ENCODE measurements at regions not wholly inside any gene's neighbourhood (a gene's known extent, or its start where the extent isn't known, plus 50 kb on each side); places are given as distances from the start of the nearest gene placed in this dataset.

- TF ChIP-seq, protein P1, sequence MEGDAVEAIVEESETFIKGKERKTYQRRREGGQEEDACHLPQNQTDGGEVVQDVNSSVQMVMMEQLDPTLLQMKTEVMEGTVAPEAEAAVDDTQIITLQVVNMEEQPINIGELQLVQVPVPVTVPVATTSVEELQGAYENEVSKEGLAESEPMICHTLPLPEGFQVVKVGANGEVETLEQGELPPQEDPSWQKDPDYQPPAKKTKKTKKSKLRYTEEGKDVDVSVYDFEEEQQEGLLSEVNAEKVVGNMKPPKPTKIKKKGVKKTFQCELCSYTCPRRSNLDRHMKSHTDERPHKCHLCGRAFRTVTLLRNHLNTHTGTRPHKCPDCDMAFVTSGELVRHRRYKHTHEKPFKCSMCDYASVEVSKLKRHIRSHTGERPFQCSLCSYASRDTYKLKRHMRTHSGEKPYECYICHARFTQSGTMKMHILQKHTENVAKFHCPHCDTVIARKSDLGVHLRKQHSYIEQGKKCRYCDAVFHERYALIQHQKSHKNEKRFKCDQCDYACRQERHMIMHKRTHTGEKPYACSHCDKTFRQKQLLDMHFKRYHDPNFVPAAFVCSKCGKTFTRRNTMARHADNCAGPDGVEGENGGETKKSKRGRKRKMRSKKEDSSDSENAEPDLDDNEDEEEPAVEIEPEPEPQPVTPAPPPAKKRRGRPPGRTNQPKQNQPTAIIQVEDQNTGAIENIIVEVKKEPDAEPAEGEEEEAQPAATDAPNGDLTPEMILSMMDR (IDR thresholded peaks at IDR 0.05; ENCODE audit: borderline replicate concordance, control extremely low read depth, extremely low read depth, insufficient read depth, missing control alignments), result no peak
- in situ Hi-C loops (cut with MboI; ENCODE audit: low sequenced_read_pairs, unreplicated experiment), result no loop called here
- no peak for DNase-seq (ENCODE audit: low spot score)
Observed at GRCh38 chr21:19261731-19262376, 858.3 kb upstream of the TMPRSS15 start.

DNA sequence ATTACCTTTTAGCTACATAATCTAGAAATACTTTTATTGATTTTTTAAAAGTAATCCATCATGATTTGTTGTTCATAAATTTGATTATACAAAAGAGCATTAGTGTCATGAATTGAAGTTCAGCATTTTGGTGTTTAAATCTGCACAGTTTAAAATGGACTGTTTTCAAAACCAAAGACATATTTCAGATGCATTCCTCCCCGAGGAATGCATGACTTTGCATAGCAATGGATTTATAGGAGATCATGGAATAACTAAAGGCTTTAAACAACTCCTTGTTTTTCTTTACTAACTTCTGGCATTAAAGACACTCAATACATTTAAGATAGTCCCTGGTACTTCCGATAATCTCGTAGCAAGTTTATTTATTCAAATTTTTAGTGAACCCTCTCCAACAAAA lies 863.1 kb upstream of the TMPRSS15 start:
- DNase-seq (ENCODE audit: low spot score), result no peak
- in situ Hi-C loops (cut with MboI; ENCODE audit: low sequenced_read_pairs, unreplicated experiment), result no loop called here
- TF ChIP-seq, protein P1 (IDR thresholded peaks at IDR 0.05; ENCODE audit: borderline replicate concordance, control extremely low read depth, extremely low read depth, insufficient read depth, missing control alignments), result no peak

DNA sequence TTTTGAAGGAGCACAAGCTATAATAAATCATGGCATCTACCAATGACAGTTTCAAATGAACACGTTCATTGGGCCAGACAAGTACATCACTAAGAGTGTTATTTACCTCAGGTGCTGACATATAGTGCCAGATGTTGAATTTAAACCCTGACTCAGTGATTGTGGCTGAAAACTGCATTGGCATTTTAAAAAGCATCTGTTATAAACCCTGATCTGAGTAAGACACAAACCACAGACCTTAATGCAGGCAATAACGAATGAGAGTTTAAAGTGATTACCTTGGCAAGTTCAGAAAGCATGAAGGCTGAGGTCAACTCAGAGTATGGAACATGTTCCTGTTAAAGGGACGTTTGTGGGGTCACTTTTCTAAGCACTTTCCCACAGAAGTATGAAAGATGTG lies 865.1 kb upstream of the TMPRSS15 start:
- DNase-seq (ENCODE audit: low spot score), result no peak
- TF ChIP-seq, protein P1 (IDR thresholded peaks at IDR 0.05; ENCODE audit: borderline replicate concordance, control extremely low read depth, extremely low read depth, insufficient read depth, missing control alignments), result no peak
- in situ Hi-C loops (cut with MboI; ENCODE audit: low sequenced_read_pairs, unreplicated experiment), result no loop called here

DNA sequence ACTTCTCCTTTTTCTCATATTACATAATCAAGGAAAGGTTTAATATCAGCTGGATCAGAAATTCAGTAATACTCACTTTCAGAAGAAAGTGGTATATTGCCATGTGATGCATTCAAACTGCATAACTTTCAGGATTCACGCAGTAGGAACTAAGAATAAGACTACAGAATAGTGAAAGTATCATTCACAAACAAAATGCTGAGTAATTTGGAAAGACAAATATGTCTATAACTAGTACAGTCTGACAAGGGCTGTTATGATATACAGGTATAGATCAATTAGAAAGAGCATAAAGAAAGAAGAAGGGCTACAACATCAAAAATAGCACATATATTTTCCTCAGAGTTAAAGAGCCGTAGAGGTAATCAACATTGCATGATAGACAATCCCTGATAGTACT lies 871.5 kb upstream of the TMPRSS15 start:
- in situ Hi-C loops (cut with MboI; ENCODE audit: low sequenced_read_pairs, unreplicated experiment), result no loop called here
- TF ChIP-seq, protein P1 (IDR thresholded peaks at IDR 0.05; ENCODE audit: borderline replicate concordance, control extremely low read depth, extremely low read depth, insufficient read depth, missing control alignments), result no peak
- DNase-seq (ENCODE audit: low spot score), result no peak

DNA sequence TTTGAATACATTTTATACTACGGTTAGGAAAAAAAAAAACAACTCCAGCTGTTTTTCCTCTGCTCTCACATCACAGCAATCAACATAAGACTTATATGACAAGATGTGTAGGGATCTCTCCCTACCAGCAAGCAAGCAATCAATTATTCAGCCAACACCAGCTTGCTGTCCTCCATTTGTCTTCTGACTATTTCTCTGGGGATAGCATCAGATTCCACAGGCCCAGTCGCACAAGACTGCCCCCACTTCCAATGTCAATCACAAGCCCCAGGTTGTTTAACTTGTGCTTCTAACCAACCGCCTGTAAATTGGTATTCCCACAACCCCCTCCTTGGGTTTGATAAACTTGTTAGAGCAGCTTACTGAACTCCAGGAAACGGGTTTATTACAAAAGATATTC lies 873.1 kb upstream of the TMPRSS15 start:
- TF ChIP-seq, protein P1 (IDR thresholded peaks at IDR 0.05; ENCODE audit: borderline replicate concordance, control extremely low read depth, extremely low read depth, insufficient read depth, missing control alignments), result no peak
- DNase-seq (ENCODE audit: low spot score), result no peak
- in situ Hi-C loops (cut with MboI; ENCODE audit: low sequenced_read_pairs, unreplicated experiment), result no loop called here

- TF ChIP-seq, protein P1 (IDR thresholded peaks at IDR 0.05; ENCODE audit: borderline replicate concordance, control extremely low read depth, extremely low read depth, insufficient read depth, missing control alignments), result no peak
- in situ Hi-C loops (cut with MboI; ENCODE audit: low sequenced_read_pairs, unreplicated experiment), result no loop called here
- no peak for DNase-seq (ENCODE audit: low spot score)
Observed at GRCh38 chr21:19286876-19287275, 883.3 kb upstream of the TMPRSS15 start.
